ENCODE measurements at regions not wholly inside any gene's neighbourhood (a gene's known extent, or its start where the extent isn't known, plus 50 kb on each side); places are given as distances from the start of the nearest gene placed in this dataset.

DNA sequence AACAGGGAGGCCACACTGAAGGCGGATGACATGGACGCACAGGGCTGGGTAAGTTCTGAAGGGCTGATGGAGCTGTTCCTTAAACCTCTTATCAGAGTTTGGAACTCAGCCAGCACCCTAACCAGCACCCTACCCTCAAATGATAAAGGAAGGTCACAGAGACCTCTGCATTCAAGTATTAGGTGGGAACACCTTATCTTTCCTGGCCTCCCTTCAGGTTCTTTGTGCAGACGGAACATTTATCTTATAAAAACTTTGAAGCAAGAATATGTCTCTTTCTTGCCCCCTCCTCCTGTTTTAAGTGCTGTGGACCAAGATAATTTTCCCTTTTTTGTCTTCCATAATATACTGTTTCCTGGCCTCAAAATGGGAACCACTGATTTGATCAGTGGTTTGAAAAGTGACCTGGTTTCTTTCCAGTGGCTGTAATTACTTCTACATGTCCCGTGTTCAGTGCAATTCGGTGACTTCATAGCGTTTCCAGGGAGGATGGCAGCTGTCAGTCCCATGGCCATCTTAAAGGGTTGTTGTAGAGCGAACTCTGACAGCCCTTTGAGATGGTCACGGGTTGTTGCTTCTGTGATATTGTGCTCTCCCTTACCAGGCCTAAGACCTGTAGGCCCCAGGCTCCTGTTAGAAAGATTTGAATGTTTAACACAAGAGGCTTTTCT, 213.2 kb upstream of the MYLIP start:
- no peak overlapping the region for H3K27ac Mint-ChIP-seq (ENCODE audit: unreplicated experiment)
- no peaks in the 10 kb centered on the region for H3K36me3 Mint-ChIP-seq (ENCODE audit: insufficient read depth, unreplicated experiment)
- intact Hi-C loops (cut with micrococcal nuclease; ENCODE audit: unreplicated experiment) = no loop called here
- CTCF ChIA-PET = no interaction called here
- no TSS peak for BruUV-seq (replicated peaks)
- no peak for DNase-seq
- no peaks in the 10 kb centered on the region for H3K9me3 Mint-ChIP-seq (ENCODE audit: low read depth, unreplicated experiment)
- H3K4me1 Mint-ChIP-seq (ENCODE audit: low read depth, unreplicated experiment) = no peaks in the 10 kb centered on the region
- no peak for TF ChIP-seq CTCF (IDR thresholded peaks at IDR 0.05; ENCODE audit: unreplicated experiment)
- no peaks in the 10 kb centered on the region for H3K27me3 Mint-ChIP-seq (ENCODE audit: unreplicated experiment)
- H3K4me3 Mint-ChIP-seq (ENCODE audit: low read depth, unreplicated experiment) = no peak overlapping the region

DNA sequence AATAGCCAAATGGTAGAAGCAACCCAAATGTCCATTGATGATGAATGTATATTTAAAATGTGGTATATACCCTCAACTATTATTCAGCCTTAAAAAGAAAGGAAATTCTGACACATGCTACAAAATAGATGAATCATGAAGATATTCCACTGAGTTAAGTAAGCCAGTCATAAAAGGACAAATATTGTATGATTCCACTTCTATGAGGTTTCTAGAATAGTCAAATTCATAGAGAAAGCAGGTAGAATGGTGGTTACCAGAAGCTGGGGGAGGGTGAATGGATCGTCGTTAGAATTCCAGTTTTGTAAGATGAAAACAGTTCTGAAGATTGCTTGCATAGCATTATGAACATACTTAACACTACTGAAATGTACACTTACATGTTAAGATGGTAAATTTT, 214.3 kb upstream of the MYLIP start:
- no peaks in the 10 kb centered on the region for H3K27me3 Mint-ChIP-seq (ENCODE audit: unreplicated experiment)
- H3K9me3 Mint-ChIP-seq (ENCODE audit: low read depth, unreplicated experiment) = no peaks in the 10 kb centered on the region
- intact Hi-C loops (cut with micrococcal nuclease; ENCODE audit: unreplicated experiment) = no loop called here
- no peaks in the 10 kb centered on the region for H3K4me1 Mint-ChIP-seq (ENCODE audit: low read depth, unreplicated experiment)
- no peak for TF ChIP-seq CTCF (IDR thresholded peaks at IDR 0.05; ENCODE audit: unreplicated experiment)
- H3K27ac Mint-ChIP-seq (ENCODE audit: unreplicated experiment) = no peak overlapping the region
- no peaks in the 10 kb centered on the region for H3K36me3 Mint-ChIP-seq (ENCODE audit: insufficient read depth, unreplicated experiment)
- no TSS peak for BruUV-seq (replicated peaks)
- CTCF ChIA-PET = no interaction called here
- no peak overlapping the region for H3K4me3 Mint-ChIP-seq (ENCODE audit: low read depth, unreplicated experiment)
- DNase-seq = no peak

GRCh38 chr6:15913573-15913972, 215.3 kb upstream of the MYLIP start:
- TF ChIP-seq CTCF (IDR thresholded peaks at IDR 0.05; ENCODE audit: unreplicated experiment) = no peak
- H3K9me3 Mint-ChIP-seq (ENCODE audit: low read depth, unreplicated experiment) = no peaks in the 10 kb centered on the region
- H3K4me3 Mint-ChIP-seq (ENCODE audit: low read depth, unreplicated experiment) = no peak overlapping the region
- no TSS peak for BruUV-seq (replicated peaks)
- peaks cover 8% of the 10 kb centered on the region for H3K4me1 Mint-ChIP-seq (ENCODE audit: low read depth, unreplicated experiment)
- no peak for DNase-seq
- no peaks in the 10 kb centered on the region for H3K36me3 Mint-ChIP-seq (ENCODE audit: insufficient read depth, unreplicated experiment)
- intact Hi-C loops (cut with micrococcal nuclease; ENCODE audit: unreplicated experiment) = no loop called here
- no peak overlapping the region for H3K27ac Mint-ChIP-seq (ENCODE audit: unreplicated experiment)
- H3K27me3 Mint-ChIP-seq (ENCODE audit: unreplicated experiment) = no peaks in the 10 kb centered on the region
- CTCF ChIA-PET = interaction anchor here (0.7 kb wide), 1 partner anchor 402 kb away, joined by 6 read pairs; no protein-coding TSS in a partner anchor

- H3K4me3 Mint-ChIP-seq (ENCODE audit: low read depth, unreplicated experiment) = no peak overlapping the region
- intact Hi-C loops (cut with micrococcal nuclease; ENCODE audit: unreplicated experiment) = no loop called here
- no peak for DNase-seq
- H3K9me3 Mint-ChIP-seq (ENCODE audit: low read depth, unreplicated experiment) = no peaks in the 10 kb centered on the region
- H3K27me3 Mint-ChIP-seq (ENCODE audit: unreplicated experiment) = no peaks in the 10 kb centered on the region
- peaks cover 16% of the 10 kb centered on the region for H3K4me1 Mint-ChIP-seq (ENCODE audit: low read depth, unreplicated experiment)
- no peaks in the 10 kb centered on the region for H3K36me3 Mint-ChIP-seq (ENCODE audit: insufficient read depth, unreplicated experiment)
- CTCF ChIA-PET = no interaction called here
- BruUV-seq (replicated peaks) = no TSS peak
- H3K27ac Mint-ChIP-seq (ENCODE audit: unreplicated experiment) = no peak overlapping the region
- no peak for TF ChIP-seq CTCF (IDR thresholded peaks at IDR 0.05; ENCODE audit: unreplicated experiment)
Observed at GRCh38 chr6:15912505-15913400, 216.1 kb upstream of the MYLIP start.
